Astrocyte of the cerebellum (primary cell): ENCODE measurements at regions not wholly inside any gene's neighbourhood (a gene's known extent, or its start where the extent isn't known, plus 50 kb on each side); places are given as distances from the start of the nearest gene placed in this dataset.

ENCODE experiments used
- DNase-seq: peaks from one replicate; pipeline ENCODE4 v3.0.0-alpha.2; 2011; ENCODE audit warnings: low read depth
- H3K4me3 ChIP-seq: 2 replicates; pipeline ENCODE4 v1.5.1; 2011; ENCODE audit warnings: mild to moderate bottlenecking, low read depth, low read length, moderate library complexity
- in situ Hi-C: cut with HindIII; loops from 2 replicates; pipeline ENCODE4 v1.10.0; 2017; ENCODE audit warnings: low sequenced_read_pairs
- TF ChIP-seq, protein P1 (sequence below): IDR thresholded peaks from 2 replicates; pipeline ENCODE4 v1.5.1; 2012; ENCODE audit warnings: low read length, low read depth, moderate library complexity, mild to moderate bottlenecking; ENCODE audit errors: missing control alignments

DNA sequence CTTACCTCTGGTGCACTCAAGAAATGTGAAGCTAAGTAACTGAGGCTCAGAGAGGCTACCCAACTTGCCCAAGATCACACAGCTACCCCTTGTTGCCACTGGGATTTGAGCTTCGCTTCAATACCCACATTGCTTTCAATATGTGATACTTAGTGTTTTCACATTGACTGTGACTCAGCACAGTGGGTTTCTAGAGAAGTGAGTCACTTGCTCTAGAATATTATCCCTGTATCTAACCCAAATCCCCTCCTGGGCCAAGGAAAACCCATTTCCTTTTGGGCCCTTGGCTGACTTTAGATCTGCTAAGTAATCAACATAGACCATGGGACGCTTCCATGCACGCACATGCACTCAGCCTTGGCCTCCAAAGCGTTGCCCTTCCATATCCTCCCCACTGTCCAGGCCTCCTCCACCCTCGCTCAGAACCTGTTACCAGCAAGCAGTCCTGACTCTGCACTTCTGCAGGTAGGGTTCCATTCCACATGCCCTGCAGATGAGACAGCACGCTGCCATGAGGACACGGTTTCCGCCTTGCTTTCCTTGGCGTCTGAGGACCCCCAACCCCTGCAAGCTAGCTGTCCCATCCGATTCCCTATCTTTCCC lies 87.7 kb upstream of the CHST15 start:
- H3K4me3 ChIP-seq: no peak overlapping the region
- in situ Hi-C loops: no loop called here
- TF ChIP-seq, protein P1, sequence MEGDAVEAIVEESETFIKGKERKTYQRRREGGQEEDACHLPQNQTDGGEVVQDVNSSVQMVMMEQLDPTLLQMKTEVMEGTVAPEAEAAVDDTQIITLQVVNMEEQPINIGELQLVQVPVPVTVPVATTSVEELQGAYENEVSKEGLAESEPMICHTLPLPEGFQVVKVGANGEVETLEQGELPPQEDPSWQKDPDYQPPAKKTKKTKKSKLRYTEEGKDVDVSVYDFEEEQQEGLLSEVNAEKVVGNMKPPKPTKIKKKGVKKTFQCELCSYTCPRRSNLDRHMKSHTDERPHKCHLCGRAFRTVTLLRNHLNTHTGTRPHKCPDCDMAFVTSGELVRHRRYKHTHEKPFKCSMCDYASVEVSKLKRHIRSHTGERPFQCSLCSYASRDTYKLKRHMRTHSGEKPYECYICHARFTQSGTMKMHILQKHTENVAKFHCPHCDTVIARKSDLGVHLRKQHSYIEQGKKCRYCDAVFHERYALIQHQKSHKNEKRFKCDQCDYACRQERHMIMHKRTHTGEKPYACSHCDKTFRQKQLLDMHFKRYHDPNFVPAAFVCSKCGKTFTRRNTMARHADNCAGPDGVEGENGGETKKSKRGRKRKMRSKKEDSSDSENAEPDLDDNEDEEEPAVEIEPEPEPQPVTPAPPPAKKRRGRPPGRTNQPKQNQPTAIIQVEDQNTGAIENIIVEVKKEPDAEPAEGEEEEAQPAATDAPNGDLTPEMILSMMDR: no peak
- peak; percentile 49 for DNase-seq

- in situ Hi-C loops: no loop called here
- no peak overlapping the region for H3K4me3 ChIP-seq
- DNase-seq: no peak
- TF ChIP-seq, protein P1: no peak
Measured at GRCh38 chr10:124180044-124180745, 86.8 kb upstream of the CHST15 start.

DNA sequence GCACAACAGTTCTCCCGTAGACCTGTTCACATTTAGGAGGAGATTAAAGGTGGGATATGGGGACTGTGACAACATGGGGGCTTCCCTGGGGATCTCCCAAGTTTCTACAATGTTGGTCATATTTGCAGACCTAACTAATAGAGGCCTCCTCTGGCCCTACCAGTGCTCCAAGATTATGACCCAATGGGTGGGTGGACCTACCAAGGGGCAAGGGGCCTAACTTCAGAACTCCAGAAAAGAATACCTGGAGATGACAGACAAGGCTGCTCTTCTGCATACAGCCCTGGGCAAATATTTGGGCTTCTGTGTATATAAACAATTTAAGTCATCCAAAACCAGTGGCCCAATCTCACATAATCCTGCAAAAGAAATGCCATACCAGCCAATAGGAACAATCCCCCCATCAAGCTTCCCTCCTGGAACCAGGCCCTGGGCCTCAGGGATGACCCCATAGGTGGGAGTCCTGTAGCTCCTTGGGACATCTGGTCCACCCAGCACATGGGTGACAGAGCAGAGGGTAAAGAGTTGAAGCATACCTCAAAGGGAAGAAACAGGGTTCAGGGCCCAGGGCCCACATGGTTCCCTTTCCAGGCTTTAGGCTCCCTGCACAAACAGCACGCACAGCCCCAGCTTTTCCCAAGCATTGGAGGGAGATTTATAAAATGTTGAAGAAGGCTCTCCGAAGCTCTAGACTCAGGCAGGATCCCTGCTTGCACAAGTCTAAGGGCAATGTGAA lies 86.1 kb upstream of the CHST15 start:
- no peak overlapping the region for H3K4me3 ChIP-seq
- TF ChIP-seq, protein P1: no peak
- in situ Hi-C loops: no loop called here
- DNase-seq: no peak

- TF ChIP-seq, protein P1: no peak
- H3K4me3 ChIP-seq: no peak overlapping the region
- DNase-seq: no peak
- in situ Hi-C loops: no loop called here
Measured at GRCh38 chr10:124177180-124177518, 83.8 kb upstream of the CHST15 start.

GRCh38 chr10:124176349-124177179 lies 83.2 kb upstream of the CHST15 start:
- in situ Hi-C loops: no loop called here
- DNase-seq: no peak
- TF ChIP-seq, protein P1: no peak
- no peak overlapping the region for H3K4me3 ChIP-seq

DNA sequence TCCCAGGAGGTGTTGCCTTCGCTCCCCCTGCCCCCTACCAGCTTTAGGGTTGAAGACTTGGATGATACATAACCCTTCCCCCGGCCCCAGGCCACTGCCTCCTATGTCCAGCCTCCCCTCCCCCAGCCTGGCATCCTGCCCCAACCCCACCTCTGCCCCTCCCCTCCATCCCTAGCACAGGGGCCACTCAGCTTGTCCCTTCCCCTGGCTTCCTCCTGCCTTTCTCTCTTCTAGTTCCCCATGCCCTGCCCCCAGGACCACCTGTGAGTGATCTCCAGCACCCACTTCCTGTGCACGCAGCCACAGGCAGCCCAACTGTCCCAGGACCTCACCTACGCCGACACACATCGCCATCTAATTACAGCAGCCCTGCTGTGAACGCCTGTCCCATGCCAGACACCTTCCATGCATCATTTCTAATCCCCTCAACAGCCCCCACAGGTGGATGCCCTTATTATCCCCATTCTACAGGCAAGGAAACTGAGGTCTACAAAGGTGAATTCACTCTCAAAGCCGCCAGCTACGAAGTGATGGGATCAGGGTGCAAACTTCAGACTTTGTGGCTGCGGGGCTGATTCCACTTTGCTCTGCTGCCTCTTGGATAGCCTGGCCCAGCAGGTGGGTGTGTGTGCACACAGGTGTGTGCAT lies 82.4 kb upstream of the CHST15 start:
- TF ChIP-seq, protein P1: no peak
- in situ Hi-C loops: no loop called here
- no peak overlapping the region for H3K4me3 ChIP-seq
- no peak for DNase-seq
